T-helper 9 cell (primary cell): ENCODE measurements at regions not wholly inside any gene's neighbourhood (a gene's known extent, or its start where the extent isn't known, plus 50 kb on each side); places are given as distances from the start of the nearest gene placed in this dataset.

Experiments used
- DNase-seq: peaks from one replicate; pipeline ENCODE4 v3.0.0-alpha.2; 2020

DNA sequence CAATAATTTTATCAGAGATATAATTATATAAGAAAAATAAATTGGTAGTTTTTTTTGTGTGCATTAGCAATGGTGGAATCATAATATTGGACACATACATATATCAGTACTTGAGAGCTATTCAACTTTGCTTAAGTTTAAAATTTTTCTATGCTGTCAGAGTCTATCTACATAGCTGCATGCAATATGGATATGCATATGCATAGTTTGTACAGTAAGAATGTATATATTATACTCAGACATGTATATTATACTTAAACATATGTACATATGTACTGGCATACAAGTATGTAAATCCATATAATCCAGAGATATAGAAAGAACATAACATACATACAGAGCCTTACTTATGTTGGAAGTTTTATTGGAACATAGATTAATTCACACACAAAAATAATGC is 1043.2 kb downstream of the EFNB2 start:
- no peak for DNase-seq

- DNase-seq = no peak
Measured at GRCh38 chr13:105491345-105491744, 1044.1 kb downstream of the EFNB2 start.

- no peak for DNase-seq
Measured at GRCh38 chr13:105485081-105485480, 1050.4 kb downstream of the EFNB2 start.

- no peak for DNase-seq
Measured at GRCh38 chr13:105474983-105475610, 1060.4 kb downstream of the EFNB2 start.

DNA sequence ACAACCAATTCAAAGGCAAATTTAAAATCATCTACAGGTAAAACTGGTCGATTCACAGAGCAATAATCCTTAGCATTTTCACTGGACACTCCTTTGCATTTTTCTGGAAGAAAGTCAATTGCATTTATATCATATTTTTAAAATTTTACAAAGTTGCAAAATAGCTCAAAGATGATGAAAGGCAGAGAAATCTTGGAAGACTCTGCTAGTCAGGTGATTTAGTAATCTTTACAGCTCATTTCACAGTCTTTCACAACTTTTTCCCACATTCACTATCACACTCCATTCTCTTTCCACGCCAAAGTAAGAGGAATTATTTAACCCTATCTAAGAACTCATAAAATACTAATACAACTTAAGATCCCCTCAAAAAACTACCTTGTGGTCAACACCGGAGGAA is 1063.8 kb downstream of the EFNB2 start:
- DNase-seq = no peak

DNA sequence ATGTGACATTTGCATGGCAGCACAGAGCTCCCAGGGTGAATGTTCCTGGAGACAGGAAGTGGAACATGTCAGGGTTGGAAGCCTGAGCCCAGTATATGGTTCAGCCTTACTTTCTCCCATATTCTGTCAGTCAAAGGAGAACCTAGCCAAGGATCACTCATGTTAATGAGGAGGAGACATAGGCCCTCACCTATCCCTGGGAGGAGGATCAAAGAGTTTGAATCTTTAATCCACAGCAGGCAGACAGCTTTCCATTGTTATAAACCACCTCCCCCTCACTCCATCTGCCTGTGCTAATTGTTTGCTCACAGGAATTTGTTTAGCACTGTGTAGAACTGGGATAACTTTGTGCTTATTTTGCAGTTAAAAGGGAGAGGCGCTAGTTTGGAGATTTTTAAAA is 1069.1 kb downstream of the EFNB2 start:
- no peak for DNase-seq

DNA sequence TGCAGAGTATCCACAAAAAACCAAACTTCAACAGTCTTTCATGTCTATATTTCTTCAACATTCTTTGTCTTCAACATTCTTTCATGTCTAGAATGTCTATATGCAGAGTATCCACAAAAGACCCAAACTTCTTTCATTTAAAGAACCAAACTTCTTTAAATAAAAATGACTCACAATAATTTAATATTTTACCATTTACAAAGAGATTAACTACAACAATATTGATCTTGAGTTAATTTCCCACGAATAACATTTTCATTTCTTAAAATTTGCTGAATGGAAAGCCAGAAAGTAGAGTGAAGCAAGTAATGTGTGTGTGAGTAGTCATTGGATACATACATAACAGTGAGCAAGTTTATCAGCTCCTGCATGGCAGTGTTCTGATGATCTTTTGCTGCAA is 1069.7 kb downstream of the EFNB2 start, which contains the start of gene DAOA:
TSS of gene DAOA (plus strand) at position 301 of the 400 bp plus-strand sequence.
- DNase-seq = no peak

GRCh38 chr13:105465251-105465650 is 1070.2 kb downstream of the EFNB2 start:
- DNase-seq = no peak

DNA sequence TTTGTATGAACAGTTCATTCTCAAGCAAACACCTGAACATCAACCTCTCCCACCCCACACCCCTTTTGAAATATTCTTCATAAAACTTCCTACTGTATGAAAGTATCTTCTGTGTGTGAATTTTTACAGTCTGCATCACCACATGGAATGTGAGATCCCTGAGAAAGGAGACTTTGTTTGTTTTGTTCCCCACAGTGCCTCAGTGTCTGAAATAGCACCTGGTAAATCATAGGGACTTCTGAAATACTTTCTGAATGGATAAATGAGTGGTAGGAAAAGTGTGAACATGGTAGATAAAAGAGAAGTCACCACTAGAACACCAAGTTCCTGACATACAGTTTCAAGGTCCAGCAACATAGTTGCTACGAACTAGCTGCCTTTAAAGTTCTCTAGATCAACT is 1071.2 kb downstream of the EFNB2 start:
- DNase-seq = no peak

- no peak for DNase-seq
Measured at GRCh38 chr13:105463011-105463501, 1072.4 kb downstream of the EFNB2 start.

GRCh38 chr13:105462098-105462497 is 1073.4 kb downstream of the EFNB2 start:
- no peak for DNase-seq

- DNase-seq = no peak
Measured at GRCh38 chr13:105452895-105453294, 1082.6 kb downstream of the EFNB2 start.

DNA sequence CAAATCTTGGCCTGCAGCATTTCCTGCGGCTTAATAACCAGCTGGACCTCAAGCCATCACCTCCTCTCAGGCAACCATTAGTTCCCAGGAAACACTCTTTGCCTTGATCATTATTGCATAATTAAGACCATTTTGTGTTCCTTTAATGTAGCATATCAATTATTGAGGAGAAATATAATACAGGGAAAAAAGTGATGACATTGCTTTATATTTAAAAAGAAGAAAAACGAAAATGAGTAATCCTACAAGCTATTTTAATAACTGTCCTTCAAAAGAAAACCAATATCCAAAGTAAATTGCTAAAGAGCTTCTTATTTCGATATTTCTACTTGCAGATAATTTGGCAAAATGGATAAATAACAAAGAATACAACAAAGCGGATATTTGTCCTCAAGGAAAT is 1084.7 kb downstream of the EFNB2 start:
- no peak for DNase-seq

- no peak for DNase-seq
Measured at GRCh38 chr13:105448811-105449210, 1086.7 kb downstream of the EFNB2 start.

GRCh38 chr13:105446197-105446596 is 1089.3 kb downstream of the EFNB2 start:
- DNase-seq = no peak

DNA sequence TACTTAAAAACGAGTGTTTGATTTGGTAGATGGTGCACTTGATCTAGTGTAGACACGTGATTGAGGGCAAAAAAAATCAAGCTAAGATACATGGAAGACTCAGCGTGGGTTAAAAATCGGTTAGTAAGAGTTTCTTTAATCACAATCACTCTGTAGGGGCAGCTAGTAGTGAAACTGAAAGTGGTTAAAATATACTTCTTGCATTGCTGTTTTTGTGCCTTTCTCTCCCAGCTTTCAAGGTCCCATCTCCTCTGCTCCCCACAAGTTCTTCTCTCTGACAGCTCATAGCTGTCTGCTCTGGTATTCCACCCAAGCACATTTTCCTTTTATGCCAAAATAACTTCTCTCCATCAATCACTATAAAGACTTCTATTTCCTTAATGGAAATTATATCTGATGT is 1089.7 kb downstream of the EFNB2 start:
- DNase-seq = no peak

DNA sequence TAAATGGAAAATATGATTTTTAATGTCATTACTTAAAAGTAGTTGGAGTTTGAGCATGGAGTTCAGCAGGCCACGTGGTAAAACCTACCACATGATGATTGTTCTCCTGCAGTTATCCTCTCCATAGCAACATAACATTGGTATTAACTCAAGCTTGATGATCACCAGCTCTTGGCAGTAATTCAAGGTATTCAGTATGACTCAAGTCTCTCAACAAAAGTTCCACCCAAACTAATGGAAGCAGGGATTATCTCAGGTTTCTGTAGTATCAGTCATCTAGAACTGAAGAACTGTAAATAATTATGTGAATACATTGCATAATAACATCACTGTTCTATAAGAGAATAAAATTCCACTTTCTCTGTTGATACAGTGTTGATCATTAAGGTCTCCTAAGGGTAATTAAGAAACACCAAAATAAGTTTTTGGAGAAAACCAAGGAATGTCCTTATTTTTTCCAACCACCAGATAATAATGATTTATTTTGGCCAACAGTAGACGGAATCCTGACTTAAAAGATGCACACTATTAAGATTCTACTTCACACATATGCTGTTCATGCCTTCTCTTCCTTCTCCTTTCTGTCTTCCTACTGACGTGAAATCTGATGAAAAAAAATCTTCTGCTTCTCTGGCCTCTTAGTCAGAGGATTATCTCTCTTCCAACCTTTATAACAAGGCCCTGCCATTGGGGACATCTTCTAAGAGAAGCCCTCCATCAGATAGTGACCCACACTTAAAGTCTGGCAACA is 1092.3 kb downstream of the EFNB2 start:
- no peak for DNase-seq

GRCh38 chr13:105442040-105442439 is 1093.4 kb downstream of the EFNB2 start:
- DNase-seq = no peak

- no peak for DNase-seq
Measured at GRCh38 chr13:105441051-105441750, 1094.3 kb downstream of the EFNB2 start.

DNA sequence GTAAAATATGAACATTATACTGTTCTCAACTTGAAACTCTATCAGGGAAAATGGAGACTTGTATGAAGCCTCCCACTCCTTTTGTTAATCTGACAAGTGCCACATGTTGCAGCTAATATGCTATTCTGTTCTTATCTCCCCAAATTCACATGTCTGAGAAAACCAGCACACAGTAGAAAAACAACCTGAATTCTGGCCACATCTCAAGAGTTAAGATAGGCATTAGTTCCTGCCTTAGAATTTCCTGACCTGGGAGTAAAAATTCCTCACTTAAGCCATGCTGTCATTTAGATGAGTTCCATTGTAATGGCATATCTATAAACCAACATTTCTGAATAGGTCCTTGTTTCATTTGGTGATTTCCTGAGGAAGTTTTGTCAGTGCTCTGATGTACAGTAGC is 1098.5 kb downstream of the EFNB2 start:
- no peak for DNase-seq

DNA sequence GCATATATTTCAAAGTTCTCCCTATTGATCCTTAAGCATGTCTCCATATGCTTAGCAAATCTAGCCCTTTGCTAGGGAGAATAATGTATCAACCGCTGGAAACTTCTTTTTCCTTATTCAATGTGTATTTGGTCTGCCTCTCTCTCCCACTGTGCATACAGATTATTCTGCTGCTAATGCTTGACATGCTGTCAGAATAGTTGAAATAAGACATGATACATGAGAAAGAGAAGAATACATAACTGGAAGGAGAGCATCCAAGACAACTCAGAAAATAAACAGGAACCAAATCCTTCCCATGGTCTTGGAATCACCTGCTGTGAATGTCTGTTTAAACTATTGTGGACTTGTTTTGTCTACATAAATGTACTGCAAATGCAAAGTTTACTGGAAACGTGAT is 1103.0 kb downstream of the EFNB2 start:
- no peak for DNase-seq

DNA sequence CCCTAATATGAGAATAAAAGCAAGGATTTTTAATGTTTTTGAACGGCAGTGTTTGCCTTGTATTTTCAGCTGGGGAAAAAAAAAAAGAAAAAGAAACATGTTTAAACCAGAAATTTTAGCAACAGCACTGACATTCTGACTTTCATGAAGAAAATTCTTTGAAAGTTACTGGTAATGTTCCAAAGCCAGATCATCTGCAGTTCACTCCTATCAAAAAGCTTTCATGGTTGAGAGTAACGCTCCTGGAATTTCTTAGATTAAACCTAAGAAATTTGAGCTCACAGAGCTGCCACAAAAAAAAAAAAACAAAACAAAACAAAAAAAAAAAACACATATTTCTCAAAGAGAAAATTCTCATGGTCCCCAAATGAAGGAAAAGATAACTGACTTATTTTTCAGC is 1106.7 kb downstream of the EFNB2 start:
- no peak for DNase-seq

DNA sequence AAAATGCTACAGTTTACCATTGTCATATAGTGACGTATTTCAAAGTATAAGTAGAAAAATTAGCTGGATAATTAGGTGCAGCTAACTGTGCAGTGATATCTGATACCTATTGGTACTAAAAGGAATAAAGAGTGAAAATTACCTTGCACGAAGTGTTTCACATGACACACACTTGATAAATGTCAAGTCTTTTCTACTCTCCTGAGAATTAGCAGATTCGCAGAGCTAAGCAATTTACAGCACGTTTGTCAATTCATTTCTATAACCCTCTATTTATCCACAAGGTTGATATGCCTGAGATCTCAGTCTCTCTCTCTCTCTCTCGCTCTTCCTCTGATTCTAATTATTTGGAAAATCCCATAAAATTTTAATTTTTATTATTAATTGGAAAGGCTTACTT is 1109.0 kb downstream of the EFNB2 start:
- DNase-seq = no peak

GRCh38 chr13:105414639-105415038 is 1120.8 kb downstream of the EFNB2 start:
- no peak for DNase-seq
